Vagina (tissue), 2 donors: ENCODE measurements at regions not wholly inside any gene's neighbourhood (a gene's known extent, or its start where the extent isn't known, plus 50 kb on each side); places are given as distances from the start of the nearest gene placed in this dataset.

Experiments
- DNase-seq, 2 donors: peaks; one replicate each; pipeline ENCODE4 v3.0.0-alpha.2; 2017; ENCODE audit errors: extremely low spot score in 2 of 2
- H3K27ac ChIP-seq: fragments of 200-600 bp; sonication (generic); one replicate; pipeline ENCODE4 v1.5.1; 2019
- H3K27me3 ChIP-seq: fragments of 200-600 bp; sonication (generic); one replicate; pipeline ENCODE4 v1.5.1; 2019
- H3K36me3 ChIP-seq, 2 donors: fragments of 200-600 bp; sonication (generic); one replicate each; pipeline ENCODE4 v1.5.1; 2017 to 2019
- H3K4me1 ChIP-seq: fragments of 200-600 bp; sonication (generic); one replicate; pipeline ENCODE4 v1.5.1; 2019
- H3K4me3 ChIP-seq, 2 donors: fragments of 200-600 bp; sonication (generic); 1 replicate in 1 of 2; 2 replicates in 1 of 2; pipeline ENCODE4 v1.5.1; 2016 to 2019
- H3K9me3 ChIP-seq: fragments of 200-600 bp; sonication (generic); one replicate; pipeline ENCODE4 v1.5.1; 2019
- POLR2A ChIP-seq, 2 donors: fragments of 450-650 bp; IDR thresholded peaks; one replicate each; pipeline ENCODE4 v1.6.1; 2017; ENCODE audit warnings: antibody characterized with exemption in 2 of 2, mild to moderate bottlenecking in 2 of 2, moderate library complexity in 2 of 2
- POLR2AphosphoS5 ChIP-seq, 2 donors: sonication (generic); formaldehyde crosslinking; IDR thresholded peaks; one replicate each; pipeline ENCODE4 v1.9.0; 2017; ENCODE audit warnings: antibody characterized with exemption in 2 of 2, mild to moderate bottlenecking in 2 of 2, low read depth in 1 of 2; ENCODE audit not compliant: insufficient read depth in 1 of 2
- intact Hi-C: fragments of 100-400 bp; cut with DNase I; formaldehyde crosslinking; loops from one replicate; pipeline ENCODE4 v1.15.1; 2023
- TF ChIP-seq, protein P1 (sequence below), 3 experiments: fragments of 450-650 bp in 2 of 3; fragments of 200-600 bp in 1 of 3; sonication (generic) in 1 of 3; IDR thresholded peaks; one replicate each; pipeline ENCODE4 v1.5.1; 2017 to 2019; ENCODE audit warnings: antibody characterized with exemption in 3 of 3, mild to moderate bottlenecking in 2 of 3, moderate library complexity in 2 of 3

DNA sequence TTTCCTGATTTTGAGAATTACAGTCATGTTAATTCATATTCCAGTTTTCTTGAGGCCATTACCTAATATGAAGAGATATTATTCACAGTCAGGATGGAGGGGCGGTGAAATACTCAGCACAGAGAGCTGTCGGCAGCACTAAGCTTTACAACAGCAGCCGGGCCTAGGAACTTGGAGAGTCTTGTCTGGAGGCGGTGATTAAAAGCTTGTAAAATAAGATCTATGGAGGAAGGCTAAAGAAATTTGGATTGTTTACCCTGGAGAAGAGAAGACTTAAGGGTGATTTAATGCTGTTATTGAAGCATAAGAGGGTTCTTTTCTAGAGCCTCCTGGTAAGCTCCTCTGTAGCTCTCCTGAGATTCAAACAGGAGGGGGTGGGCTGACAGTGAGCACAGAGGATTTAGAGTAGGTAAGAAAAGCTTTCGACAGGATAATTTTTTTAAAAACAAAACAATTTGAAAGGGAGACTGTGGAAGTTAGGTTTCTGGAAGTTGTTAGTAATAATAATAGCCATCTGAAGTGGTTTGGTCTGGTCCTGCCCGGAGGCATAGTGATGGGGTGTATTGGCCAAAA is 406.3 kb upstream of the ADAMTSL1 start:
- DNase-seq: no peak
- H3K4me1 ChIP-seq: no peaks in the 10 kb centered on the region
- H3K27ac ChIP-seq: no peak overlapping the region
- no peak for TF ChIP-seq POLR2A (IDR thresholded peaks at IDR 0.05)
- TF ChIP-seq POLR2AphosphoS5 (IDR thresholded peaks at IDR 0.05; ENCODE audit: insufficient read depth in 1 of 2, low read depth in 1 of 2): no peak
- TF ChIP-seq, protein P1, sequence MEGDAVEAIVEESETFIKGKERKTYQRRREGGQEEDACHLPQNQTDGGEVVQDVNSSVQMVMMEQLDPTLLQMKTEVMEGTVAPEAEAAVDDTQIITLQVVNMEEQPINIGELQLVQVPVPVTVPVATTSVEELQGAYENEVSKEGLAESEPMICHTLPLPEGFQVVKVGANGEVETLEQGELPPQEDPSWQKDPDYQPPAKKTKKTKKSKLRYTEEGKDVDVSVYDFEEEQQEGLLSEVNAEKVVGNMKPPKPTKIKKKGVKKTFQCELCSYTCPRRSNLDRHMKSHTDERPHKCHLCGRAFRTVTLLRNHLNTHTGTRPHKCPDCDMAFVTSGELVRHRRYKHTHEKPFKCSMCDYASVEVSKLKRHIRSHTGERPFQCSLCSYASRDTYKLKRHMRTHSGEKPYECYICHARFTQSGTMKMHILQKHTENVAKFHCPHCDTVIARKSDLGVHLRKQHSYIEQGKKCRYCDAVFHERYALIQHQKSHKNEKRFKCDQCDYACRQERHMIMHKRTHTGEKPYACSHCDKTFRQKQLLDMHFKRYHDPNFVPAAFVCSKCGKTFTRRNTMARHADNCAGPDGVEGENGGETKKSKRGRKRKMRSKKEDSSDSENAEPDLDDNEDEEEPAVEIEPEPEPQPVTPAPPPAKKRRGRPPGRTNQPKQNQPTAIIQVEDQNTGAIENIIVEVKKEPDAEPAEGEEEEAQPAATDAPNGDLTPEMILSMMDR (IDR thresholded peaks at IDR 0.05): no peak
- H3K27me3 ChIP-seq: no peaks in the 10 kb centered on the region
- intact Hi-C loops: no loop called here
- H3K9me3 ChIP-seq: no peaks in the 10 kb centered on the region
- no peak overlapping the region for H3K4me3 ChIP-seq
- H3K36me3 ChIP-seq: no peaks in the 10 kb centered on the region

DNA sequence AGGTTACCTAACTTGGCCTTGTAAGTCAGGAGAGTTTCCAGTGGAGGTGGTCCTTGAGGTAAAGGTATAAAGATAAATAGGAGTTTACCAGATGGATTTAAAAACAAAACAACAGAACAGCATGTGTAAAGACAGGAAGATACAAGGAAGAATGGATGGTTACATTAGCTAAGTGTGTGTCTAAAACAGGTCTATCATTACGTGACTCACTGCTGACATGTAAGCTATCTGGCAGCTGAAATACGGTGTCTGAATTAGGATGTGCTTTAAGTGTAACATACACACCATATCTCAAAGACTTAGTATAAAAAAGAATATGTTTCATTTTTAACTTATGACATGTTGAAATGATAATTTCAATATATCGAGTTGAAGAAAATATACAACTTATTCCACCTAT is 405.1 kb upstream of the ADAMTSL1 start:
- no peak overlapping the region for H3K4me3 ChIP-seq
- intact Hi-C loops: no loop called here
- TF ChIP-seq, protein P1 (IDR thresholded peaks at IDR 0.05): no peak
- TF ChIP-seq POLR2A (IDR thresholded peaks at IDR 0.05) (no peak), POLR2AphosphoS5 (IDR thresholded peaks at IDR 0.05; ENCODE audit: insufficient read depth in 1 of 2, low read depth in 1 of 2) (no peak)
- H3K4me1 ChIP-seq: no peaks in the 10 kb centered on the region
- H3K27me3 ChIP-seq: no peaks in the 10 kb centered on the region
- H3K9me3 ChIP-seq: no peaks in the 10 kb centered on the region
- no peak for DNase-seq
- H3K27ac ChIP-seq: no peak overlapping the region
- H3K36me3 ChIP-seq: no peaks in the 10 kb centered on the region

DNA sequence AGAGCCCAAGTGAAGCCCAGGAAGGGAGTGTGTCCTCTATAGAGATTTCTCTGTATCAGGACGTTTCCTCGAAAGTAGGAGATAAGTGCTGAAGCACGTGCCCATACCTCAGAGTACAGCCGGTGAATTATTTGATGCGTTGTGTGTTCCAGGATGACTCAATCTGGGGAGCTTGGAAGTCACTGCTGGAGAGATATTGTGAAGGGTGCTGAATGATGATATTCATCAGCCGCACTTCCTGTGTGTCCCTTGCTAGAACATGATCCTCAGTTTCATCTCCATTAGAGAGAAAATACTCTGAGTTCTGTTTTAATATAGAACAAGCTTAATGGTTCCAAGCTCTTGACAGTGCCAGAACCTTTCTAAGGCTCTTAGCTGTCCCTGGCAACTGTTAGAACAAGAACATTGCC is 402.3 kb upstream of the ADAMTSL1 start:
- no peak overlapping the region for H3K27ac ChIP-seq
- no peaks in the 10 kb centered on the region for H3K9me3 ChIP-seq
- TF ChIP-seq, protein P1 (IDR thresholded peaks at IDR 0.05): no peak
- no peak for TF ChIP-seq POLR2AphosphoS5 (IDR thresholded peaks at IDR 0.05; ENCODE audit: insufficient read depth in 1 of 2, low read depth in 1 of 2)
- TF ChIP-seq POLR2A (IDR thresholded peaks at IDR 0.05): no peak
- no peak overlapping the region for H3K4me3 ChIP-seq
- no peaks in the 10 kb centered on the region for H3K36me3 ChIP-seq
- no peak for DNase-seq
- no peaks in the 10 kb centered on the region for H3K4me1 ChIP-seq
- H3K27me3 ChIP-seq: no peaks in the 10 kb centered on the region
- intact Hi-C loops: no loop called here

DNA sequence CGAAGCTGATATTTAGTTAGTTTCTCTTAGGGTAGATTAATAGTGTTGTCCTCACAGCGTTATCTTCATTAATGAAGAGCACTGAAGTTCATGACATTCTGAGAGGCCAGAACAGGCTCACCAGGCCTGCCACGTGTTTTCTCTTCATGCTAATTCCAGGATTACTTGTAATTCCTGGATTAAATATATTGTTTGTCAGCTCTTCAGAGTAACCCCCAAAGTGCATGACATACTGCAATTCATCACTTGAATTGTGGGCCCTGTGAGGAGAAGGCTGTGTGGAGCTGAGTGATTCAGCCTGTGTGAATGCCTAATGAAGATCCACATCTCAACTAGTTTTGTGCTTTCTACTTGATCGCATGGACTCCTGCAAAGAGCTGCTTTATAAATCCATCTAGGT is 401.0 kb upstream of the ADAMTSL1 start:
- intact Hi-C loops: no loop called here
- H3K27ac ChIP-seq: no peak overlapping the region
- no peak for DNase-seq

DNA sequence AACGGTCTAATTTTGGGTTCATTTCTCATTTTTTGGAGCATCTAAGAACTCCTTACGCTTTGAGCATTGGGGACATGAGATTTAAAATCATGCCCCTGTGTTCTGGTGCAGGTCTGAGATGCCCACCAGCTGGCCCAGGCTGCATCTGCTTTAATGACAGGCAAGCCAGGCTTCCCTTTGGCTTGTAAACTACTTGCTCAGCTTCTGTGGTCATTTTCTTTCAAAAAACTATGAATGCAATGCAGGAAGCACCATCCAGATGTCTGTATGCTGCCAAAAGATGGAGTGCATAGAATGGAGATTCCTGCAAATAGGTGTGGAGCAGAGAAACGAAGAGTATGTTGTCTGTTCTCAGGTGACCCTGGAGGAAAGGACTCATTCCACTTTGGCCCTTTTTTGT is 399.9 kb upstream of the ADAMTSL1 start:
- H3K9me3 ChIP-seq: no peaks in the 10 kb centered on the region
- no peak for DNase-seq
- intact Hi-C loops: no loop called here
- H3K27me3 ChIP-seq: no peaks in the 10 kb centered on the region
- H3K4me3 ChIP-seq: no peak overlapping the region
- H3K27ac ChIP-seq: no peak overlapping the region
- H3K36me3 ChIP-seq: no peaks in the 10 kb centered on the region
- no peaks in the 10 kb centered on the region for H3K4me1 ChIP-seq
- TF ChIP-seq POLR2A (IDR thresholded peaks at IDR 0.05) (no peak), POLR2AphosphoS5 (IDR thresholded peaks at IDR 0.05; ENCODE audit: insufficient read depth in 1 of 2, low read depth in 1 of 2) (no peak)
- TF ChIP-seq, protein P1 (IDR thresholded peaks at IDR 0.05): no peak

More for the DNA sequence above, 401.0 kb upstream of the ADAMTSL1 start:
- H3K27me3 ChIP-seq: no peaks in the 10 kb centered on the region
- H3K4me3 ChIP-seq: no peak overlapping the region
- no peaks in the 10 kb centered on the region for H3K9me3 ChIP-seq
- TF ChIP-seq POLR2A (IDR thresholded peaks at IDR 0.05) (no peak), POLR2AphosphoS5 (IDR thresholded peaks at IDR 0.05; ENCODE audit: insufficient read depth in 1 of 2, low read depth in 1 of 2) (no peak)
- TF ChIP-seq, protein P1 (IDR thresholded peaks at IDR 0.05): no peak
- no peaks in the 10 kb centered on the region for H3K4me1 ChIP-seq
- no peaks in the 10 kb centered on the region for H3K36me3 ChIP-seq
